ENCODE measurements at regions not wholly inside any gene's neighbourhood (a gene's known extent, or its start where the extent isn't known, plus 50 kb on each side); places are given as distances from the start of the nearest gene placed in this dataset.
A peak's percentile ranks its signal among the peaks of the same experiment; 100 is the strongest.

DNA sequence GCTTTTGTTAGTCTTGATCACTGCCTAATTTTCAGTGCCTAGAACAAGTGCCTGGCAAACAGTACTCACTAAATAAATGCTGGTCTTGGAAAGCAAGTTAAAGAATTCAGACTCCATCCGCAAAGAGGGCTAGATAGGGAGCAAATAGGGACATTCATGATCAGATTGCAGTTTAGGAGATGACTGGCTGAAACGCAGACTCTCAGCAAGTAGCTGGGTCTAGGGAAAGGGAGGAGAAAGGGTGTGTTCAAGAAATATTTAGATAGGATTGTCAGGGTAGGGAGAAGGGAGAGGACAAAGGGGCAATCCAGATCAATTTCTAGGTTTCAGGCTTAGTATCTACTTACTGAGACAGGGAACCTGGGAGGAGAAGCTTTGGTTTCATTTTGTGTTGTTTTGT lies 108.4 kb downstream of the ESM1 start:
- intact Hi-C loops (cut with micrococcal nuclease; ENCODE audit: unreplicated experiment) = no loop called here
- no TSS peak for BruUV-seq (replicated peaks)
- ChIA-PET CTCF (no interaction called here), POLR2A (ENCODE audit: unreplicated experiment) (no interaction called here)
- H3F3A ChIP-seq (ENCODE audit: insufficient read depth, low read depth) = peaks cover 10% of the 10 kb centered on the region; the same call in 1 of the 2 replicates
- no peak overlapping the region for H3K4me2 ChIP-seq
- H3K27ac ChIP-seq = no peak overlapping the region
- no peak for TF ChIP-seq EZH2 (IDR thresholded peaks at IDR 0.05; ENCODE audit: low read depth)
- TF ChIP-seq, protein P1, sequence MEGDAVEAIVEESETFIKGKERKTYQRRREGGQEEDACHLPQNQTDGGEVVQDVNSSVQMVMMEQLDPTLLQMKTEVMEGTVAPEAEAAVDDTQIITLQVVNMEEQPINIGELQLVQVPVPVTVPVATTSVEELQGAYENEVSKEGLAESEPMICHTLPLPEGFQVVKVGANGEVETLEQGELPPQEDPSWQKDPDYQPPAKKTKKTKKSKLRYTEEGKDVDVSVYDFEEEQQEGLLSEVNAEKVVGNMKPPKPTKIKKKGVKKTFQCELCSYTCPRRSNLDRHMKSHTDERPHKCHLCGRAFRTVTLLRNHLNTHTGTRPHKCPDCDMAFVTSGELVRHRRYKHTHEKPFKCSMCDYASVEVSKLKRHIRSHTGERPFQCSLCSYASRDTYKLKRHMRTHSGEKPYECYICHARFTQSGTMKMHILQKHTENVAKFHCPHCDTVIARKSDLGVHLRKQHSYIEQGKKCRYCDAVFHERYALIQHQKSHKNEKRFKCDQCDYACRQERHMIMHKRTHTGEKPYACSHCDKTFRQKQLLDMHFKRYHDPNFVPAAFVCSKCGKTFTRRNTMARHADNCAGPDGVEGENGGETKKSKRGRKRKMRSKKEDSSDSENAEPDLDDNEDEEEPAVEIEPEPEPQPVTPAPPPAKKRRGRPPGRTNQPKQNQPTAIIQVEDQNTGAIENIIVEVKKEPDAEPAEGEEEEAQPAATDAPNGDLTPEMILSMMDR (conservative IDR thresholded peaks at IDR 0.05) = no peak
- no peak for DNase-seq
- H3K27me3 ChIP-seq (ENCODE audit: insufficient read depth, low read depth) = no peaks in the 10 kb centered on the region
- H3K9me2 ChIP-seq (ENCODE audit: insufficient read depth) = no peaks in the 10 kb centered on the region
- no peaks in the 10 kb centered on the region for H3K36me3 ChIP-seq (ENCODE audit: low read depth)
- H3K79me2 ChIP-seq (ENCODE audit: low read depth) = no peaks in the 10 kb centered on the region
- H2AFZ ChIP-seq = no peak overlapping the region
- no peaks in the 10 kb centered on the region for H4K20me1 ChIP-seq (ENCODE audit: insufficient read depth)
- peaks cover 27% of the 10 kb centered on the region for H3K4me1 ChIP-seq (replicated peaks; ENCODE audit: insufficient read depth)
- H3K4me3 ChIP-seq = no peak overlapping the region
- no peaks in the 10 kb centered on the region for H3K9me3 ChIP-seq (ENCODE audit: insufficient read depth, low read depth)

DNA sequence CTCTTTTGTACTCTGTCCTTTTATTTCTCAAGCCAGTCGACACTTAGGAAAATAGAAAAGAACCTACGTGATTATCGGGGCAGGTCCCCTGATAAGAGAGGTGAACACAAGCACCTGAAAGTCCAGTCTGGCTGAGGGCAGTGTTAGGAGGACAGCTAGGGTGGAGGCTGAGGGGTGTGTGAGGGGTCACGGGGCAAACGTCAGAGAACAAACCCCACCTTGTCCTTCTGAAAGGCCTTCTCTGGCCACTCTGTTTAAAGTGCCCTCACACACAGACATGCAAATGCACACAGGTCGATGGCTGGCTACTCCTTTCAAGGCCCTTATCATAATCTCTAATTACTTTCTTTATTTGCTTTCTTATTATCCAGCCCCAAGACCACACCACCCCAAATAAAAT lies 108.8 kb downstream of the ESM1 start:
- peaks cover 27% of the 10 kb centered on the region for H3K4me1 ChIP-seq (replicated peaks; ENCODE audit: insufficient read depth)
- H3K27ac ChIP-seq = no peak overlapping the region
- H2AFZ ChIP-seq = no peak overlapping the region
- no peaks in the 10 kb centered on the region for H4K20me1 ChIP-seq (ENCODE audit: insufficient read depth)
- intact Hi-C loops (cut with micrococcal nuclease; ENCODE audit: unreplicated experiment) = no loop called here
- H3K36me3 ChIP-seq (ENCODE audit: low read depth) = no peaks in the 10 kb centered on the region
- DNase-seq = no peak
- peaks cover 10% of the 10 kb centered on the region; the same call in 1 of the 2 replicates for H3F3A ChIP-seq (ENCODE audit: insufficient read depth, low read depth)
- CTCF ChIA-PET = no interaction called here
- no peaks in the 10 kb centered on the region for H3K27me3 ChIP-seq (ENCODE audit: insufficient read depth, low read depth)
- no peaks in the 10 kb centered on the region for H3K9me3 ChIP-seq (ENCODE audit: insufficient read depth, low read depth)
- no peaks in the 10 kb centered on the region for H3K79me2 ChIP-seq (ENCODE audit: low read depth)
- no TSS peak for BruUV-seq (replicated peaks)
- no peak overlapping the region for H3K4me3 ChIP-seq
- POLR2A ChIA-PET (ENCODE audit: unreplicated experiment) = no interaction called here
- no peaks in the 10 kb centered on the region for H3K9me2 ChIP-seq (ENCODE audit: insufficient read depth)
- TF ChIP-seq EZH2 (IDR thresholded peaks at IDR 0.05; ENCODE audit: low read depth) = no peak
- TF ChIP-seq, protein P1 (conservative IDR thresholded peaks at IDR 0.05) = no peak
- H3K4me2 ChIP-seq = no peak overlapping the region

DNA sequence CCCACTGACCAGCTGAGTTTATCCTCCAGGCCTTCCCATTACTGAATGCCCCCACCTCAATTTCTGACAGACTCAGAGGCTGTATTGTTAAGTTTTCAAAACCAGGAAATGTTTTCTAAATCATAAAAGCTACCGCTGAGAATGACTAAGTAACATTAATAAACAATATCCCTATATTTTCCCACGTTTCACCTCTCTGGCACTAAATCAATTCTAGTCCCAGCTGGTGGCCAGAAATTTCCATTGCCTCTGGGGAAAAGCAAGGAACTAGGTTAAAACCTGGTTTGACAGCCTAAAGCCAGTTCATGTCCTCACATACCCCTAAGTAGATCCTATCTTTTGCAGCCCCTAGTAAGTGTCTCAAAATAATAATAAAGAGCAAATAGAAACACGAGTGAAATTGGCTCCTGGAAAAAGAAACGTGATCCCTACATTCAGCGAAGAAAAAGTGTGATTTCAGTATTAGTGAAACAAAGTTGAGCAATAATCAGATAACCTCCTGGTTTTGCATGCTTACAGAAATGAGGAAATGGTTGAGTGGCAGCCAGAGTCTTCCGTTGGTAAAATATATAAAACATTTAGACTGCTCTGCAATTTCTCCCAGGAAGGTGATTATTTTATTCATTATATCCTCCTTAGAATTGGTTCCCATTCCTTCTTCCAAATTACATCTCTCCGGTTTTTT lies 110.9 kb downstream of the ESM1 start:
- intact Hi-C loops (cut with micrococcal nuclease; ENCODE audit: unreplicated experiment) = no loop called here
- peaks cover 27% of the 10 kb centered on the region for H3K4me1 ChIP-seq (replicated peaks; ENCODE audit: insufficient read depth)
- no peaks in the 10 kb centered on the region for H3K9me2 ChIP-seq (ENCODE audit: insufficient read depth)
- no TSS peak for BruUV-seq (replicated peaks)
- ChIA-PET CTCF (no interaction called here), POLR2A (ENCODE audit: unreplicated experiment) (no interaction called here)
- peak overlapping the region; percentile 73 for H3K27ac ChIP-seq
- no peaks in the 10 kb centered on the region for H3K9me3 ChIP-seq (ENCODE audit: insufficient read depth, low read depth)
- peak in 1 of 2 experiments; percentile 91 for DNase-seq
- H3K4me2 ChIP-seq = peak overlapping the region; percentile 68
- H3K79me2 ChIP-seq (ENCODE audit: low read depth) = no peaks in the 10 kb centered on the region
- H4K20me1 ChIP-seq (ENCODE audit: insufficient read depth) = no peaks in the 10 kb centered on the region
- TF ChIP-seq, protein P1 (conservative IDR thresholded peaks at IDR 0.05) = no peak
- no peak for TF ChIP-seq EZH2 (IDR thresholded peaks at IDR 0.05; ENCODE audit: low read depth)
- peak overlapping the region; percentile 6; the same call in 1 of the 2 replicates for H3K4me3 ChIP-seq
- no peak overlapping the region for H2AFZ ChIP-seq
- H3K27me3 ChIP-seq (ENCODE audit: insufficient read depth, low read depth) = no peaks in the 10 kb centered on the region
- no peaks in the 10 kb centered on the region for H3K36me3 ChIP-seq (ENCODE audit: low read depth)
- peaks cover 10% of the 10 kb centered on the region; the same call in 1 of the 2 replicates for H3F3A ChIP-seq (ENCODE audit: insufficient read depth, low read depth)

Data from PC-9 (cell line).